ENCODE measurements at regions not wholly inside any gene's neighbourhood (a gene's known extent, or its start where the extent isn't known, plus 50 kb on each side); places are given as distances from the start of the nearest gene placed in this dataset.

DNA sequence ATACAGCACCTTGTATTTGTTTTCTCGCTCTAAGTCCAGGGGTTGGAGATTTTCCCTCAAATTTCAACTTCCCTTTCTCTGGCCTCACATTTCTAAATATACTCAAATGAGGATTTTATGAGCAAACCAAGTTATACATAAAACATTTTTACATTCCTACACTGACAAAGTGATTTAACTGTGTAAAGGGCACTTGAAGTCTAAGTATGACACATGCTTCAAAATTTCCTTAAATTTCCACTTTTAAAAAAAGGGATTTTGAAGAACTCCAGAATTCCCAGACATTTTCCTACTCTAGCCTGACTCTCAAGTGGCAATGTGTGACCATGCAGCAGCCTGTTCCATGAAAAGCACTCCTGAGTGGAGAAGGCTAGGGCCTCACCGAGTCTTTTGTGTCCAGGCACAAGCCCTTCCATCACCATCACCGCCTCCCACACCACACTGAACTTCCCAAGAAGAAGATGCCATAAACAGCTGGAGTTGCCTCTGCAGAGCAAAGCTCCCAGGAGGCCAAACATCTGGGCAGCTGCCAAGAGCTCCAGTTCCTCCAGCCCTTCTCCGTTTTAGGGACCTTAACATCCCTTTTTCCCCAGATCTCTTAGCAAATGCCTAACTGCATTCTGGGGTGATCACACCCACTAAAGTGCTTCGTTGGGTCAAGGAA is 68.9 kb downstream of the NCR2 start:
- no peak for DNase-seq

DNA sequence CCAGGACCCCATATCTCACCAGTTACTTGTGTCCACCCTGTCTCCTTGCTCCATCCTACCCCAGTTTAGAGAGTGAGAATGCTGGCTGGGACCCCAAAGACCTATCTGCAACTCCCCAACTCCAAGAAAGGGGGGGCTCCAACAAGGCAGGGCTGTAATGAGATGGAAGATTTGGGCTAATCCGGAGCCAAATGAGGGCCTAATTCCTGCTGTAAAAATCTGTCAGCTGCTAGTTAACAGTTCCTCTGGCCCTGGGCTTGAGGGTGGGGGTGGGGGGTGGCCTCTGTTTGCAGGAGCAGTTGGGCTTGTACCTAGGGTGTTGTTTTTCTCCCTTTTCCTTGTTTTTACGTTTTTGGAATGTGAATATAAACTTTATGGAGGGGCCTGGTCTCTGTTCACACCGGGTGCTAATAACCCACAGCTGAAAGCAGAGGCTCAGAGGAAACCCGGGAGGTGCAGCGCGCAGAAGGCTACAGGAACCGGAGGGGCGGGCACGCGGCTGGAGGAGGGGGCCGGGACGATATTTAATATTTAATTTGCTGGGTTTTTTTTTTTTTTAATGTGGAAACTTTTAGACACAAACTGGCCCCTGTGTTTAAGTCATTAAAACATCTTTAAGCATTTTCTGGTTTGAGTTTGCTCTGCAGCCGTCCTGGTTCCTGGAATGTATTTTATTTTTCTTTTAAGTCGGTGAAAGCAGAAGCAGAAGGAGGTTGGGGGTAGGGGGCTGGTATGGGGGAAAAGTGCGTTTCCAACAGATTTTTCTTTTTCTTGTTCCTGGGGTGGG is 70.7 kb downstream of the NCR2 start:
- DNase-seq = no peak

DNA sequence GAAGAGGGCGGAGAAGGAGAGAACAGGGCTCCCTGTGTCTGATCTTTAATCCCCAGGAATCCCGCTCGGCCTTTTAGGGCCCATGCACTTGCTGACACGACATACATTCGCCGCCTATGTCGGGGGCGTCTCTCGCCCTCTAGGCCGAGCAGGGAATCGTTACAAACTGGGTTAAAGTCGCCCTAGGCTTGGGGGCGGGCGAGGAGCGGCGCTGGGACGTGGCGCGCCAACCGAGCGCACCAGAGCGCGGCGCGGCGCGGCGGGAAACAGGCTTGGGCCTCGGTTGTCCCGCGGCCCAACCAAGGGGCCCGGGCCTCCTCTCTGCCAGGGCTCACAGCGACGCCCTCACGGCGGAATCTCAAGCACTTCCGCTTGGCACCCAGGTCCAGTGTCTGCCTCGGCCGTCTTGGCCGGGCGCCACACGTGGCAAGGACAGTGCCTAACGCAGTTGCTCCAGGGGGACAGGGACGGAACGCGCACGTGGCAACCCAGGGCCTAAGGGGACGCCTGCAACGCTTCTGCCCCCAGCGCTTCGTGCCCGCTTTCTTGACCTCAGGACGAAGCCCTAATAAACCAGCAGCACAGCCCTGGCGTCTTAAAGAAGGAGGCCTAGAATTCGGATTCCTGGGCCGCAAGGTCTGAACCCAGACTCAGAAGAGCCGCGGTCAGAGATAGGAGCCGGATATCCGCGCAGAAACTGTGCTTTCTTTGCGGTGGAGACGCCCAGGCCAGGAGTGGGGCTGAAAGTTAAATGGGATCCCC is 71.5 kb downstream of the NCR2 start:
- DNase-seq = no peak

DNA sequence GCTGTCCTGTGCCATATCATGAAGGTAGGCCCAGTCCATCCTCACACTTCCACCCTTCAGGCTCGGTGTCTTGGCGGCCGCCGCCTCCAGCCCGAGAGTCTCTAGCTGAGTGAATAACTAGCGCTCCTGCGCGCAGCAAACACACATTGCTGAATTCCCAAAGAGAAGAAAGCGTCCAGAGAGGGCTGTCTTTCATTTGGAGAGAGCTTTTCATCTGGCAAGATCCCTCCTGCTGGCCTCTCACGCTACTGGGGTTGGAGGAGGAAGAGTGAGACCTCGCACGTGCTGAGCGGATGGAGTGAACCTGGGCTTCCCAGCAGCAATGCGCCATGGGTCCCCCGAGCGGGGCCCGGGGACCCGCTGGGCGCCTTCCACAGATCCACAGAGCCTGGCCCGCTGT is 73.2 kb downstream of the NCR2 start:
- no peak for DNase-seq

- DNase-seq = no peak
Measured at GRCh38 chr6:41408982-41409381, 73.6 kb downstream of the NCR2 start.

DNA sequence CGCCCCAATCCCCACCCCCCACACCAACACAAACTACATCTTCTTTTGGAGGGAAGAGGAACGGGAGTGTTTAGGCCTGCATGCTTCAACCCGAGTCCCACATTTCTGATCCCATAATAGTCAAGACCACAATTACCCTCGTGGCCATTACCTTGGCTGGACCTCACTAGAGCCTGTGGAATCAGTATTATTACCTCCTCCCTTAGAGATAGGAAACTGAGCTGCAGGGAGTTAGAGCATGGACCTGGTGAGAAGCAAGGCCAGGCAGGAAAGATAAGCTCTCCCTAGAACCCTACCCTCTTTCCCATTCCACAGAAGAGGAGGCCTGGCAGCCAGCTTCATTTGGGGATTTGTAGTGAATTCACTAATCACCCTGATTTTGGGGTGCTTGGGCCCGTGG is 74.1 kb downstream of the NCR2 start:
- no peak for DNase-seq

GRCh38 chr6:41411961-41412360 is 76.6 kb downstream of the NCR2 start:
- no peak for DNase-seq

GRCh38 chr6:41413250-41413649 is 77.8 kb downstream of the NCR2 start:
- no peak for DNase-seq

DNA sequence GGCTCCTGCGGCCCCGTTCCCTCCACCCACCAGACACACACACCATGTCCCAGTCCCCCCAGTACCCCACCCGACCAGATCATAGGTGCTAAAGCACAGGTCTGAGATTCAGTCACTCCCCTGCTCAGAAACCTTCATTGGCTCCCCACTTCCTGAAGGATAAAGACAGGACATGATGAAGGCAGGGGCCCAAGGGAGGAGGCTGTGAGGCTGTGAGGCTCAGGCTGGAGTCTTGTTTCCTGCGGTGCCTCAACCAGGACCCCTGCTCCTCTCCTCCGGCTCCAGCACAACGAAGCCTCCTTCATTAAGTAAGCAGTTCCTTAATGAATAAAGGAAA is 81.1 kb downstream of the NCR2 start:
- no peak for DNase-seq

DNA sequence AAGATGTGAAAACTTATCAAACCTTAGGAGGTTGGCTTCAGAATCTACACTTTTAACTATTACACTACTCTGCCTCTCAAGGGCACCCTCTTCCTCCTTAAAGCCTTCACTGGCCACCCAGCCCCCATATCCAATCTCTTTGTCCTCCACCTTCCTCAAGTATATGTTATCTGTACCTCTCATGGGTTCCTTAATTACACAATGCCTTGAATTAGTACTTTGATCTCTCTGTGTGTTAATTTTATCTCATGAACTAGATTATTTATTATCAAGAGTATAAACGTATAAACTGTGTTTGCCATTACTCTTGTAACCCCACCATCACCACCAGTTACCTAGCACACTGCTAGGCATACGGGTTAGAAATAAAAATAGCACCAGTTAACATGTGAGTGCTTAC is 83.3 kb downstream of the NCR2 start:
- no peak for DNase-seq

- DNase-seq = no peak
Measured at GRCh38 chr6:41419385-41419784, 84.0 kb downstream of the NCR2 start.

DNA sequence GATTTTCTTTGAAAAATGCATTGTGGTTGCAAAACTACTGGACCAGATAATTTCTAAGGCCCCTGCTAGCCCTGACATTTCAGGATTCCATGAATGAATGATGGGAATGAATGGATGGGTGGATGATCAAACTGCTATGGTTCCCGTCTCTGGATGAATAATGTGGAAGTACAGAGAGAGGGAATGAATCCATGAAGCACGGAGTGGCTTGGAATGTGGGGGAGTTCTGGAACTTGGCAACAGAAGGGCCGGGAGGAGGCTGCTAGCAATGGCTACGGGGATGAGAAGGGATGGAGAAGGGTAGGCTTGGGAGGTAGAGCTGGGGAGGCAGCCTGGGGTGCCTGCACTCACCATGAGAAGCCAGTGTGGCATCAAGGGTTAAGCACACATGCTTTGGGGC is 84.8 kb downstream of the NCR2 start:
- no peak for DNase-seq

DNA sequence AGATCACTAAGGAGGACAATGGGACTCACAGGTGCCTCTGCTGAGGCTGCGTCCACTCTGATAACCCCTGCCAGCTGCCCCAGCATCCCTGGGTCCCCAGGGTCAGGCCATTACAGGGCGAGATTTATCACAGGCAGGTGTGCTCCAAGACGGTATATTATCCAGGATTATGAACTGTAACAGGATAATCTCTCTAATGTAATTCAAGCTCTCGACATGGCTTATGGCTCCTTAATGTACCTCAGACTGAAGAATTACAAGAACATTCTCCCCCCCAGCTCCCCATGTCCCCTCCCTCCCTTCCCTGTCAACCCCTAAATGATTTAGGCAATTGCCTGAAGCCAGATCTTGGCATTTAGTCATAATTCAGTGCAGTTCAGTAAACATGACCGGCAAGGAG is 86.8 kb downstream of the NCR2 start:
- DNase-seq = no peak

DNA sequence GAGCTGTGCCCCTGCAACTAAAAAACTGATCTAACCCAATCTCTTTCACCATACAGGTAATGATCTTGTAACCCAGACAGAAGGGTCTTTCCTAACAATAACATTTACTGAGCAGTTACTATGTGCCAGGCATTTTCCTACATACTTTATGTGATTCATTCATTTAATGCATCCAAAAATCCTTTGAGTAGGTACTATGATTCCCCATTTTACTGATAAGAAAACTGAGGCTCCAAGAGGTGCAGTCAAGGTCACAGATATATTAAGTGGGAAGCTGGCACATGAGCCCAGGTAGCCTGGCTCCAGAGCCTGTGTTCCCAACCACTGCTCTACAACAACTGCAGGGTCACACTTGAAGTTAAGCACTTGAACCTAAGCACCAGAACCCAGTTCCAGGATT is 87.6 kb downstream of the NCR2 start:
- DNase-seq = no peak

DNA sequence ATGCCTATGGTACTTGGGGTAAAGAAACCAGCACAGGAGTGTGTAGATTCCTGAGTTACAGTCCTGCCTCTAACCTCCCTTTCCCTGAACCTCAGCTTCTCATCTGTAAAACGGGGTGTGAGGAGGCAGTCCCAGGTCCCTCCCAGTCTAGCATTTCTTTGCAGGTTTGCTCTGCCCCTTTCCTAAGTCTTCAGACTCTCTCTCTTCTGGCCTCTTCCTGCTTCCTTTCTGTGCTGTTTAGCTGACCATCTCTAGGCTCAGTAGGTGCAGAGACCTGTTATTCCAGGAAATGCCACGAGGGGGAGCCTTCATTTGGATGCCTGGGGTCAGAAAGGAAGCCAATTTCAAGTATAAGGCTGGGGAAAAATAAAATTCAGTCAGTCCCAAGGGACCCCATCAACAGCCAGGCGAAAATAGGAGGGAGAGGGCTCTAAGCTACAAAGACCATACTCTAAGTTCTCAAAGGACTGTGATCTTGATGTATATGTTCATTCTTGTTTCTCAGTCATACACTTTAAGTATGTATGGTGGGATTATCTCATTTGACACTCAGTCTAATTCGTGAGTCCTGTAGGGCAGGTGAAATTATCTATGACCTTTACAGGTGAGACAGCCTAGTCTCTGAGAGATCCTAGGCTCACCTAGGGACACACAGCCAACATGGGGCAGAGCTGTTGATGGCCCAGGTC is 89.1 kb downstream of the NCR2 start:
- peak; percentile 69 for DNase-seq

DNA sequence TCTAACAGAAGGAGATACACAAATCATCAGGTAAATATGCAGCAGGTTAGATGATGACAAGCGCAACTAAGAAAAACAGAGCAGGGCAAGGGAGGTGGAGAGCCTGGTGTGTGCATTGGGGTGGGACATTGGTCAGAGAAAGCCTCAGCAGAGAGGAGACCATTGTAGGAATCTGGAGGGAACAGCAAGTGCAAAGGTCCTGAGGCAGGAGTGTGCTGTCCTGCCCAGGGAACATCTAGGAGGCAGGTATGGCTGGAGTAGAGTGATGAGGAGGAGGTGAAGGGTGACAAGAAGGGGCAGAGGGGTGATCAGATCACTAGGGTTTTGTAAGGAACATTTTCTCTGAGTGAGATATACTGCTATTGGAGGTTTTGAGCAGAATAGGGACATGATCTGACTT is 90.1 kb downstream of the NCR2 start:
- DNase-seq = no peak

DNA sequence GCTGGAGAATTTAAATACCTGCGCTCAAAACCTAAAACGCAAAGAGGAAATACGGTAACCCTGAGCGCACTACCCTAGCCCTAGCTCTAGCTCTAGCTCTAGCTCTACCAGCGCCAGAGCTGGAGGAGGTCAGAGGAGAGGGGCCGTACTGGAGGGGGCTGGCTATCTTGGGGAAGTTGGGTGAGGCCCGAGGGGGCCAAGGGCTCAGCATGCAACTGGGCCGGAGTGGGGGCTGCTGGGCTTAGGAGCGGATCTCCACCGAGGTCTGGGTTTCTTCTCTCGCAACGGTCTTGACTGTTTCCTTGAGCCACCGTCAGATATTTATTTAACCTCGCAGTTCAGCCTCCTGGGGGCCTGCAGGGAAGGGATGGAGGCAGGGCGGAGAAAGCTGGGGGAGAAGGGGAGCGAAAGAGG is 91.0 kb downstream of the NCR2 start:
- no peak for DNase-seq

- no peak for DNase-seq
Measured at GRCh38 chr6:41426888-41427641, 91.7 kb downstream of the NCR2 start.

- DNase-seq = no peak
Measured at GRCh38 chr6:41427642-41428335, 92.4 kb downstream of the NCR2 start.

- DNase-seq = no peak
Measured at GRCh38 chr6:41428336-41428995, 93.1 kb downstream of the NCR2 start.

GRCh38 chr6:41428996-41429421 is 93.6 kb downstream of the NCR2 start:
- DNase-seq = no peak

Data from 8988T (cell line).